ENCODE measurements at regions not wholly inside any gene's neighbourhood (a gene's known extent, or its start where the extent isn't known, plus 50 kb on each side); places are given as distances from the start of the nearest gene placed in this dataset.

- TF ChIP-seq GATA3 (IDR thresholded peaks at IDR 0.05; ENCODE audit: low read depth, low read length): no peak
- TF ChIP-seq GATA2 (IDR thresholded peaks at IDR 0.05; ENCODE audit: low read depth, low read length): no peak
Measured at GRCh38 chr1:215380566-215380965, 186.5 kb upstream of the KCTD3 start.

GRCh38 chr1:215393476-215393875 lies 173.6 kb upstream of the KCTD3 start:
- TF ChIP-seq GATA3 (IDR thresholded peaks at IDR 0.05; ENCODE audit: low read depth, low read length) (no peak), GATA2 (IDR thresholded peaks at IDR 0.05; ENCODE audit: low read depth, low read length) (no peak)

GRCh38 chr1:215394084-215394991 lies 172.8 kb upstream of the KCTD3 start:
- TF ChIP-seq GATA2 (IDR thresholded peaks at IDR 0.05; ENCODE audit: low read depth, low read length) (no peak), GATA3 (IDR thresholded peaks at IDR 0.05; ENCODE audit: low read depth, low read length) (no peak)

- TF ChIP-seq GATA3 (IDR thresholded peaks at IDR 0.05; ENCODE audit: low read depth, low read length) (no peak), GATA2 (IDR thresholded peaks at IDR 0.05; ENCODE audit: low read depth, low read length) (no peak)
Measured at GRCh38 chr1:215397106-215397505, 170.0 kb upstream of the KCTD3 start.

- TF ChIP-seq GATA2 (IDR thresholded peaks at IDR 0.05; ENCODE audit: low read depth, low read length) (no peak), GATA3 (IDR thresholded peaks at IDR 0.05; ENCODE audit: low read depth, low read length) (no peak)
Measured at GRCh38 chr1:215397843-215398242, 169.3 kb upstream of the KCTD3 start.

DNA sequence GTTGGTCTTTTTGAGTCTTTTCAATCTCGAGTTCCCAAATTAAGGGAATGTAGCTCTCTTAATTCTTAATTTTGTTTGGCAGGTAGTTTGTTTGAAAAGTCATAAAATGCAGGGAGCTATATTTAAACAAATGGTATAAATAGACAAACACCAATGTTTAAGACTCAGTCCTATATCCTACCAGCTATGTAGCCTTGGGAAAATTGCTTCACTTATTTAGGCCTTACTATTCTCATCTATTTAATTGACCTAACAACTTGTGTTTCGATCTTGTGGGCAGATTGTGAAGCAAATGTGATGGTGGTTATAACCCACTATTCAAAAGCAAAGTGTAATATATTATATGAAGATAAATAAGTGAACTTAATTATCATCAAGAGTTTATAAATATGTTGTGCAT lies 167.3 kb upstream of the KCTD3 start:
- TF ChIP-seq GATA3 (IDR thresholded peaks at IDR 0.05; ENCODE audit: low read depth, low read length) (no peak), GATA2 (IDR thresholded peaks at IDR 0.05; ENCODE audit: low read depth, low read length) (no peak)

DNA sequence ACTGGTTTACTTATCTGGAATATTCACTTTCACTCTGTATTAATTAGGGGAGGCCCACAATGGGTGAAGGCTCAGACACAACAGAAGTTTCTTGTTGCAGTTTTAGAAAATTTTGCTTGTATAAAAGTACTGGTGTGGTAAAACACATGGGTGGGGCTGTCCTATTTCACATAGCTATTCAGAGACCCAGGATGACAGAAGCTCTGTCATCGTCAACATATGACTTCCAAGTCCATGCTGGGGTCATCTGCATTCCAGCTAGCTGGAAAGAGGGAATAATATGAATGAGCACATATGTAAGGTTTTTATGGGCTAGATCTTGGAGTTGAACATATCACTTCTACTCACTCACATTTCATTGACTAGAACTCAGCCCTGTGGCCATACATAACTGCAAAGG lies 166.4 kb upstream of the KCTD3 start:
- TF ChIP-seq GATA2 (IDR thresholded peaks at IDR 0.05; ENCODE audit: low read depth, low read length): no peak
- TF ChIP-seq GATA3 (IDR thresholded peaks at IDR 0.05; ENCODE audit: low read depth, low read length): no peak

GRCh38 chr1:215402147-215402546 lies 165.0 kb upstream of the KCTD3 start:
- no peak for TF ChIP-seq GATA3 (IDR thresholded peaks at IDR 0.05; ENCODE audit: low read depth, low read length)
- no peak for TF ChIP-seq GATA2 (IDR thresholded peaks at IDR 0.05; ENCODE audit: low read depth, low read length)

DNA sequence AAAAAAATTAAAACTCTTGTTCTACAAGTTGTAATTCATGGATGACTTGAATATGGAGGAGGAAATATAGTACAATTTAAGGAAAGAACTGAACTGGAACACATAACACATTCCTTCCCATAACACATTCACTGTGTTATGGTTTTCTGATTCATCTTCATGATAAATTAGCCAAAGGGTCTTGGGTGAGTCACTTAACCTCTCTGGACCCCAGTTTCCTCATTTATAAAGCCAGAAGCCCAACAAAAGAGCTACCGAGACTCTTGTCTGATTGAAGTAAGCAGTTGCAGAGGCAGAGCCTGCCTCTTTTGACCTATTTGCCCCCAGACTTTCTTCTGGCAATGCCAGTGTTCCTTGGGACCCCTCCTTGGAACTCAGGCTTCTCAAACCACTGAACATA lies 161.9 kb upstream of the KCTD3 start:
- TF ChIP-seq GATA2 (IDR thresholded peaks at IDR 0.05; ENCODE audit: low read depth, low read length) (no peak), GATA3 (IDR thresholded peaks at IDR 0.05; ENCODE audit: low read depth, low read length) (no peak)

DNA sequence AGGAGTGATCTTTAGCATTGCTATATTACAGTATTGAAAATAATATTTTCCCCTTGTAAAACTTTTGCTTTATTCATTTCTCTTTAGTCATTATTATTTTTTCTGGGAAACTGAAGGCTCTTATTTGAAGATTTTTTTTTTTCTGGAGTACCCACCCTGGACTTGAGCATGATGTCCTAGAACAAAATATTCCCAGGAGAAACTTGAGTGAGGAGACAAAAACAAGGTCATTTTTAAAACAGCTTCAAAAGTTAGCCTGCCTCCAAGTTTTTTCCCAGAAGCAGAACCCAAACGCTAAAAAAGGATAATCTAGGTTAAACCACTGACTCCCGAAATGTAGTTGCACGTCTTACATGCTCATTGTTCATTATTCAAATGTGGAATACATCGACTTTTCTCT lies 160.2 kb upstream of the KCTD3 start:
- TF ChIP-seq GATA2 (IDR thresholded peaks at IDR 0.05; ENCODE audit: low read depth, low read length): no peak
- no peak for TF ChIP-seq GATA3 (IDR thresholded peaks at IDR 0.05; ENCODE audit: low read depth, low read length)

DNA sequence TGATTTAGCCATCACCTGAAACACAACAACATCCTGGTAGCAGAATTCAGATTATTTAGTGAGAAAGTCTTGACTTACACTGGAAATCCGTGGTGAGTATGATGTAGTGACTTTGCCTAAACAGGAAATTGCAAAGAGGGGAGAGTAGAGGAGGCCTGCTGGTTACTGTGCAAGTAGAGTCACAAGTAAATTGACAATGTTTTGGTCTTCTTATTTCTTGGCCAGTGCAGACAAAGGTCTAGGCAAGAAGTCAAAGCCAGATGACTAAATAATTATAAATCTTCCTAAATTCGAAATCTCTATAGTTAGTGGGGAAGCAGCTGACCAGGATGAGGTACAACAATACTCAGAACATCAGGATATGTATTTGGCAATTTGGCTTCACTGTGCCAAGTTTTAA lies 159.5 kb upstream of the KCTD3 start:
- no peak for TF ChIP-seq GATA2 (IDR thresholded peaks at IDR 0.05; ENCODE audit: low read depth, low read length)
- no peak for TF ChIP-seq GATA3 (IDR thresholded peaks at IDR 0.05; ENCODE audit: low read depth, low read length)

DNA sequence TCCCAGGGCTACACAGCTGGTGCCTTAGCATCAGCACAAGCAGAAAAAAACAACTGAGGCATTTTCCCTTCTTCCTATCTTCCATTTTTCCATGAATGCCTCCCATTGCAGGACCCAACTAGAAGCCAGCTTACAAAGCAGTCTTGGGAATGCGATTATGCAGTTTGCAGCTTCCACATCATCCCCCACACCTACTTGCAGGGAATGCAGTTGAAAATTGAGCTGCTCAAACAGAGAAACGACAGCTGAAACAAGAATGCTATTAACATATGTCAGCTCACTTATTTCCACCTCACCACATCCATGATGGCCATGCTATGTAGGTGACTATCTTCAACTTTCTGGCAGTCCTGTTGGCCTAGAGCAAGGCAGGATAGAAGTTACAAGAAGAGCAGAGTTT lies 150.6 kb upstream of the KCTD3 start:
- TF ChIP-seq GATA3 (IDR thresholded peaks at IDR 0.05; ENCODE audit: low read depth, low read length) (no peak), GATA2 (IDR thresholded peaks at IDR 0.05; ENCODE audit: low read depth, low read length) (no peak)

GRCh38 chr1:215417122-215417521 lies 150.0 kb upstream of the KCTD3 start:
- TF ChIP-seq GATA2 (IDR thresholded peaks at IDR 0.05; ENCODE audit: low read depth, low read length): no peak
- TF ChIP-seq GATA3 (IDR thresholded peaks at IDR 0.05; ENCODE audit: low read depth, low read length): no peak

- TF ChIP-seq GATA2 (IDR thresholded peaks at IDR 0.05; ENCODE audit: low read depth, low read length) (no peak), GATA3 (IDR thresholded peaks at IDR 0.05; ENCODE audit: low read depth, low read length) (peak; percentile 48; the same call in 1 of the 2 replicates)
Measured at GRCh38 chr1:215418876-215419447, 148.1 kb upstream of the KCTD3 start.

- no peak for TF ChIP-seq GATA2 (IDR thresholded peaks at IDR 0.05; ENCODE audit: low read depth, low read length)
- no peak for TF ChIP-seq GATA3 (IDR thresholded peaks at IDR 0.05; ENCODE audit: low read depth, low read length)
Measured at GRCh38 chr1:215421744-215422143, 145.4 kb upstream of the KCTD3 start.

Data from SH-SY5Y (cell line).